HG03103 (cell line): ENCODE measurements at regions not wholly inside any gene's neighbourhood (a gene's known extent, or its start where the extent isn't known, plus 50 kb on each side); places are given as distances from the start of the nearest gene placed in this dataset.
"Not testable (repeated sequence)": the region's sequence is repeated elsewhere in the genome, so short reads cannot be mapped to it uniquely, and the experiment has no call there.

Source experiments
- ATAC-seq: cut with Tn5 transposase; IDR thresholded peaks from one replicate; pipeline ENCODE4 v1.9.1; 2021; ENCODE audit warnings: low read depth; ENCODE audit not compliant: unreplicated experiment

GRCh38 chr9:16299368-16299767 is 571.1 kb downstream of the BNC2 start:
- ATAC-seq, result not testable (repeated sequence)

DNA sequence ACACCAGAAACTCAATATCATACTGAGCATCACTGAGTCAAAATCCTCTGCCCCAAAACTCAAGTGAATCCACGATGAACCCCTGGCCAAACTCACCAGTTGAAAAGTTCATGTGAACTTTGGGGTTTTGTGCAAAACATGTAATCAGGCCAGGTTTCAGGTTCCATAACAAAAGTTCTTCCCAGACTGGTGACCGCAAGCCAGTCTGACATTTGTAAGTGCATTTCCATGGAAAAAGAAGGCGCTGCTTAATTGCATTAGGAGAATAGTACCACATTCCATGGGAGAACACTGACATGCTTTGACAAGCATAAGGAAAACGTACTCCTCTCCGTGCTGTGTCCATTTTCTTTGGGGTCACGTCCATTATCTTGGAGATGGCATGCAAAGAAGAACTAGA is 567.0 kb downstream of the BNC2 start:
- ATAC-seq, result no peak

GRCh38 chr9:16304301-16304700 is 566.2 kb downstream of the BNC2 start:
- no peak for ATAC-seq

GRCh38 chr9:16306586-16306985 is 563.9 kb downstream of the BNC2 start:
- no peak for ATAC-seq

DNA sequence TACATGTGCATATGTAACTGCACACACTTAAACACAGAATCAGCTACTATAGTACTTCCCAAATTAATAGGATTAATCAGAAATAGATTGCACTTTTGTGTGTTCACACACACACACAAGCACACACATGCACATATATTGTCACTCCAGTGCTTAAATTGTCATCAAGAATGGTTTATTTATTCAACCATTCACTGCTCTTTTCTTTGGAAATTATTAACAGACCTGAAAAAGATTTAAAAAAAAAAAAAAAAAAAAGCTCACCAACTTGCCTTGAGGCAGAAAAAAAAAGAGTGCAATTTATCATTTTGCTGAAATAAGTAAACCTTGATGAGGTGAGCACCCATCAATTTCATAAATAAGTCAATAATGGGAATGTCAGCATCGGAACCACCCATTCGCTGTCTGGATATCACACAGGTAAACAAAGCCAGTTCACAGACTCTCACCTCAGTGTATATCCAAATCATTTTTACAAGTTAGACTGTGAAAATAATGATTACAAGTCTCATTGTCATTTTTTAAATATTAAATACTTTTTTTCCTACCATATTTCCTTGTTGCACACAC is 562.8 kb downstream of the BNC2 start:
- no peak for ATAC-seq

DNA sequence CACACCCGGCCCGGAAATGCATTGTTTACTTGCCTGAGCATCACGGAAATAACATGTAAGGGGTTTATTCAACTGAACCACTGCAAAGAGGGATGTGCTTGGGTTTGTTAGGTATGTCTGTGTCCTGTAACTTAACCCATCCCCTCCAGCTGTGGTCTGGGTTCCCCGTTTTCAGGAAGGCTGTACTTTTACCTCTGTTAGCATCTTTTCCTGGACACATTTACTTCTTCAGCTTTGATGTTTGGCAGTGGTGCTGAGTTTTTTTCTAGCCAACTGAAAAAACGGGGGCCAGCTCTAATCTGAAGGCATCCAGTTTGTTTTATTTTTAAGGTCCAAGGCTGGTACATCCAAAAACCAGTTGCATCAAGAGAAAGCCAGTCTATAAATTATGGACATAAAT is 561.8 kb downstream of the BNC2 start:
- ATAC-seq, result no peak

DNA sequence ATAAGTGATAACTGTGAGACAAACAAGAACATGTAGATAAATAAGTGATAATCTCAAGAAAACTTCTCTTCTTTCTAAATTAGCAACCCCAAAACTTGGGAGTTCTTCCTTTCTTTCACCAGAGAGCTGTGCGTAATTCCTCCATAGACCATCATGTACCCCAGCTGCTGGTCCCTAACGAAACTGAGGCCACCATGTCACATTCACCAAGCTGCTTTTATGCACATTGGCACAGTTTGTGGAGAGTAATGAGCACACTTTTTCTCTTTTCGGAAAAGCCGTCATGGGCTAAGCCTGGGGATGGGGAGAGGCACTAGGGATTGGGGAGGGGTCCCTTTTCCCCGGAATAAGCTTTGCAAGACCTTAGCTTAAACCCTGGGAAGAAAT is 561.4 kb downstream of the BNC2 start:
- ATAC-seq, result no peak

DNA sequence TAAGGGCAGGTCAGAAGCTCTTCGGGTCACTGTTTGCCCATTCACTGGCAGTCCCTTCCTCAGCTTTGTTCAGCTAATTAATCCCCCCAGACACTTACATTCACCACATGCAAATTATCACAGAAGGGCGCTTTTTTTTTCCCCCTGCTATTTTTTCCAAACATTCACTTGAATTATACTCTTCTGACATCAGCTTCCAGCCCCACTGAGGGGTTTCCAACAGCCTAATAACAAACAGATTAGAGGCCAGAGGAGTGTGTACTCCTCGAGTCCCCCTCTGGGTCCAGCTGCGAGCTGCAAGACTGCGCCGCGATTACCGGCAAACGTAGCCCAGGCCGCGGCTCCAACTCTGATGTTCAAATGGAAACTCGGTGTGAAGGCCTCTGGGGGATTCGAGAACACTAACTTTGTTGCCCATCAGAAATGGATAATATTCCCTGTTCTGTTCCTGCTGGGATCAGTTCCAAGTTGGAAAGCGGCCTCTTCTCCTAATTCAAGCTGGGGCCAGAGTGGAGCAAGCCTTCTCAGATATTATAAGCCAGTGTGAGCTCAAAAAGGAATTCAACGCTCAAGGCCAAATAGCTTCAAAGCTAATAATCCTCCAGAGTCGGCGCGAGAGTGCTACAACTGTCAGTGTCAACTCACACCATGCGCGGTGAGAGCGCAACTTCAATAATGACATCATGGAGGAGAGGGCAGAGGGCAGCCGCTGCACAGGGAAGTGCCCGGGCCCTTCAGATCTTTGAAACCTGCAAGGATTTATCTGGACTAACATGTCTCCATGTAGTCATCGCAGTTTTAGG is 560.8 kb downstream of the BNC2 start:
- no peak for ATAC-seq

GRCh38 chr9:16310278-16311110 is 560.0 kb downstream of the BNC2 start:
- ATAC-seq, result no peak

DNA sequence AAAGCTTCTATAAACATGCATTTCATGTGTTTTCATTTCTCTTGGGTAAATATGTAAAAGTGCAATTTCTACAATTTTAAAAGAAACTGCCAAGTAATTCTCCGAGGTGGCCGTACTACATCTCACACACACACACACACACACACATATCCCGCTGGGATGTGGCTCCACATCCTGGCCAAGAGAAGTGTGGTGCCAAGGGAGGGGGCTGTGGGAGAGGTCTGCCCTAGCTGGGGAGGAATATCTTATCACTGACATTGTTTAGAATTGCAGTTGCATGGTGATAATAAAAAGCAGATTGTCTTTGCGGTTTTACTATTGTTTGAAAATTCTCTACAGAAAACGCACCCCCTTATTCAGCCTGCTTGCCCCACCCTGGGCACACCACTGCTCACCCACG is 558.4 kb downstream of the BNC2 start:
- no peak for ATAC-seq

- ATAC-seq, result no peak
These were observed 557.4 kb downstream of the BNC2 start for GRCh38 chr9:16312962-16313546.

GRCh38 chr9:16314476-16314875 is 556.0 kb downstream of the BNC2 start:
- ATAC-seq, result no peak

DNA sequence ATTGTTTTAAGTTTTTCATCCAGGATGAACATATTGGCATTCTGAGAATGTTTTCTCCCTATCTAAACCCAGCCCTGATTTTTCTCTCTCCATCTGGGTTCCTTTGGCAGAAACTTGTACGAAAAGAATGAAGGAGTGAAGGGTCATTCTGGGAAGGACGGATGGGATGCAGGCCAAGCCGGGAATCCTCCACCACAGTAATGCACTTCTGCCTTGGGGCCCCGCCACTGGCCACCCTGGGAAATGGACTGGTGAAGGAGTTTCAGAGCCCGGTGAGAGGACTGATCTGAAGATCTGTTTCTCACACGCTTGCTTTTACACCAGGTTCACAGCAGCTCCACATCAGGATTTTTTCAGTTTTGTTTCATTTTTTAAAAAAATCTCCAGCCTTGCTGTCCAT is 554.8 kb downstream of the BNC2 start:
- ATAC-seq, result no peak

DNA sequence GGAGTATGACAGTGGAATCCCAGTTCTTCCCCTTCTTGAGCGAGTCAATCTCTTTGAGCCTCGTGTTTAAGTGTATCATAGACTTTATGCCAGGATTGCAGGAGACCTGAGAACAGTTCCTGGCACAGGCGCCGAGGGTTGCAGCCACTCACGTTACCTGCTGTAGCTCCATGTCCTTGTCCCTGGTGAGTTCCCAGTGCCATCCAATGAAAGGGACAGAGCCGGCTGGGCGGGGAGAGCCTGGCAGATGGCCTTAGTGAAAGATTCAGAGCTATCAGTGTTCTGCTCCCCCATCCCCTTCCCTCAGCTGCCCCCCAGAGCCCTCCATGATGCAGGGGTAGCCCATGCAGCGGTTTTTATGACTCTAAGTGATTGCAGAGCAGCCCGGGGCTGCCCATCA is 554.0 kb downstream of the BNC2 start:
- ATAC-seq, result no peak

GRCh38 chr9:16316911-16317817 is 553.3 kb downstream of the BNC2 start:
- no peak for ATAC-seq

DNA sequence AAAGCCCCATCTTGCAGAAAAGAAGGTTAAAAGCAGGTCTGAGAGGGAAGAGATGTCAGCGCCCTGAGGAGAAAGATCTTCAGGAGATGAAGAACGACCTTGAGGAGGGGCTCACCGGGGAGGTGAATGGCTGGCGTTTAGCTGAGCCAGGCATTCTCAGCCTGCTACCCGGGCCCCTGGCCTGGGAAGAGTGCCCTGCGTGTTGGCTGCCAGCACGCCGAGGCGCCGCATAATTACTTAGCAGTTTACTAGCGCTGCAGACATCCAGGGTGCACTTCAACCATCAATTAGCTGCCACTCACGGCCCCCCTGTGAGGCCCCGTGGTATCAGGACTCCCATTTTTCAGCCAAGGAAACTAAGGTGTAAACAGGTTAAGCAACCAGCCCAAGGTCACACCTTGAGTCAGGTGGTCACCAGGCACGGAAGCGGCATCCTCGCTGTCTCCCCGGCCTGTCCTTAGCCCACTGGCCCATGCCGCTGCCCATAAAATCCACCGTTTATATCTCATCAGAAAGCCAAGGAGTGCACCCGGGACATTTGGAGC is 551.9 kb downstream of the BNC2 start:
- no peak for ATAC-seq

GRCh38 chr9:16319646-16320045 is 550.8 kb downstream of the BNC2 start:
- no peak for ATAC-seq

DNA sequence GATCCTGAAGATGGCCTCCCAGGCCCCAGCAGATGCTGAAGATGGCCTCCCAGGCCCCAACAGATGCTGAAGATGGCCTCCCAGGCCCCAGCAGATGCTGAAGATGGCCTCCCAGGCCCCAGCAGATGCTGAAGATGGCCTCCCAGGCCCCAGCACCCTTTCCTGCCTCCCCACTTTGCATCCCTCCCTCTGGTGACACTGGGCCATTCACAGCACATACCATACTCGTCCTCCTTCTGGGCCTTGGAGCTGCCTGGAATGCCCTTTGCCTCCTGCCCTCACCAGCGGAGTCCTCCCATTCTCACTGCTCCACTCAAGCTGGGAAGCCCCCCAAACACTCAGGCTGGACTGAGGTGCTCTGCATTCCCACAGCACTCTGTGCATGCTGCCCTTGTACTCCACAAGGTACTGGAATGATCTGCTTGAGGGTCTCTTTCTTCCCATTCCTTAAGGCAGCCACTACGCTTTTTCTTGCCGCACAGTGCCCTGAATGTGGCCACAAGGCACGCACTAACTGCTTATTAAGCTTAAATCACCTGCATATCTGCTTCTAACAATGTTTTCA is 550.0 kb downstream of the BNC2 start:
- no peak for ATAC-seq

GRCh38 chr9:16321461-16322119 is 548.9 kb downstream of the BNC2 start:
- ATAC-seq, result no peak
